IPS-20b (cell line): ENCODE measurements at regions not wholly inside any gene's neighbourhood (a gene's known extent, or its start where the extent isn't known, plus 50 kb on each side); places are given as distances from the start of the nearest gene placed in this dataset.

Experiments
- H3K27ac ChIP-seq: one replicate; pipeline ENCODE4 v1.5.1; 2013; ENCODE audit warnings: low read length
- H3K27me3 ChIP-seq: 2 replicates; pipeline ENCODE4 v1.6.1; 2013; ENCODE audit warnings: mild to moderate bottlenecking, low read length, inconsistent platforms; ENCODE audit not compliant: insufficient read depth
- H3K36me3 ChIP-seq: 2 replicates; pipeline ENCODE4 v1.6.1; 2013; ENCODE audit warnings: low read depth, mild to moderate bottlenecking, inconsistent platforms, low read length, moderate library complexity; ENCODE audit not compliant: insufficient read depth
- H3K4me1 ChIP-seq: 2 replicates; pipeline ENCODE4 v1.6.1; 2013; ENCODE audit warnings: mild to moderate bottlenecking, control low read depth, inconsistent platforms, low read length, moderate library complexity; ENCODE audit not compliant: insufficient read depth
- H3K4me3 ChIP-seq: 2 replicates; pipeline ENCODE4 v1.5.1; 2013; ENCODE audit warnings: mild to moderate bottlenecking, low read length, inconsistent platforms
- H3K9ac ChIP-seq: 2 replicates; pipeline ENCODE4 v1.6.1; 2013; ENCODE audit warnings: low read depth, mild to moderate bottlenecking, inconsistent platforms, low read length, moderate library complexity
- H3K9me3 ChIP-seq: 2 replicates; pipeline ENCODE4 v1.6.1; 2013; ENCODE audit warnings: mild to moderate bottlenecking, low read depth, low read length, inconsistent platforms; ENCODE audit not compliant: insufficient read depth

DNA sequence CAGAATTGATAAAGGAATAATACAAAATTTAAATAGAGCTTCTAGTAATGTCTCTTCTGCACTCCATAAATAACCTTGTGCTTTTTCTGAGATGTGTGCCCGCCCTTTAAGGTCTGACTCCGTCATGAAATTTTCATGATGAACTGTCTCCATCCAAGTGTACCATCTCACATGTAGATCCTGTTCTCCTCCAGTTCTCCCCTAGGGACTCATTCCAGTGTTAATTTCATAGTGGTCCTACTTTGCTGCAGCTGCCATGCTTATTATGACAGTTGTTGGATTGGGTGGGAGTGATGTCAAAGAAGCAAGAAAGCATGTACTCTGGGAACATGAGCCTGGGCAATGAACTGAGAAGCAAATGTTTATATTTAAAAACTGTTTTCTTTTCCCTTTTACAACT, 442.5 kb upstream of the PDE3A start:
- Histone ChIP-seq H3K4me1 (peaks cover 6% of the 10 kb centered on the region; the same call in 1 of the 2 replicates), H3K9ac (no peak overlapping the region), H3K9me3 (no peaks in the 10 kb centered on the region), H3K4me3 (no peak overlapping the region), H3K27ac (no peak overlapping the region), H3K36me3 (no peaks in the 10 kb centered on the region), H3K27me3 (no peaks in the 10 kb centered on the region)

GRCh38 chr12:19926266-19926665, 442.1 kb upstream of the PDE3A start:
- H3K27ac ChIP-seq, result no peak overlapping the region
- no peaks in the 10 kb centered on the region for H3K9me3 ChIP-seq
- no peaks in the 10 kb centered on the region for H3K36me3 ChIP-seq
- H3K4me3 ChIP-seq, result no peak overlapping the region
- H3K4me1 ChIP-seq, result peaks cover 6% of the 10 kb centered on the region; the same call in 1 of the 2 replicates
- no peaks in the 10 kb centered on the region for H3K27me3 ChIP-seq
- H3K9ac ChIP-seq, result no peak overlapping the region

GRCh38 chr12:19927661-19928060, 440.7 kb upstream of the PDE3A start:
- H3K4me3 ChIP-seq, result no peak overlapping the region
- H3K27ac ChIP-seq, result no peak overlapping the region

DNA sequence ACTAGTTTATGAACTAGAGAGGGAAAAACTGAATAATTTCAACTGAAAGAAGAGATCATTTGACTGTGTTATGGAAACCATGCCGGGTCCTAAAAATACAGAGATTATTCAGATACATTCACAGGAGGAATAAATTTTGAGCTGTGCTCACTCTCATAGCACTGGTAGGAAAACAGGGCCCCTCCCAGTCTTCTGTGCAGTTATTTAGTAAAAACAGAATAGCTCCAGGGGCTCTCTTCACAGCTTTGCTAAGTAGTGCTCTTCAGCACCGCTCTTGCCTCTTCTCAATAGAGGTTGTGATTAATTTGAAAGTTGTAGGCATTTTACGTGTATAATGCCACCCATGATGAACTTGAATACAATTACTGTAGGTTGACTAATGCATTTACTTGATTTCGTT, 435.9 kb upstream of the PDE3A start:
- Histone ChIP-seq H3K36me3 (no peaks in the 10 kb centered on the region), H3K4me3 (no peak overlapping the region), H3K27me3 (no peaks in the 10 kb centered on the region), H3K9me3 (no peaks in the 10 kb centered on the region), H3K9ac (no peak overlapping the region), H3K27ac (no peak overlapping the region), H3K4me1 (no peaks in the 10 kb centered on the region)

More at GRCh38 chr12:19927661-19928060, 440.7 kb upstream of the PDE3A start:
- H3K27me3 ChIP-seq, result no peaks in the 10 kb centered on the region
- peaks cover 6% of the 10 kb centered on the region; the same call in 1 of the 2 replicates for H3K4me1 ChIP-seq
- H3K9me3 ChIP-seq, result no peaks in the 10 kb centered on the region
- H3K9ac ChIP-seq, result no peak overlapping the region
- no peaks in the 10 kb centered on the region for H3K36me3 ChIP-seq

GRCh38 chr12:19933924-19934323, 434.4 kb upstream of the PDE3A start:
- no peaks in the 10 kb centered on the region for H3K27me3 ChIP-seq
- no peak overlapping the region for H3K9ac ChIP-seq
- H3K4me1 ChIP-seq, result no peaks in the 10 kb centered on the region
- no peaks in the 10 kb centered on the region for H3K36me3 ChIP-seq
- H3K27ac ChIP-seq, result no peak overlapping the region
- H3K4me3 ChIP-seq, result no peak overlapping the region
- H3K9me3 ChIP-seq, result no peaks in the 10 kb centered on the region

- Histone ChIP-seq H3K27ac (no peak overlapping the region), H3K9ac (no peak overlapping the region), H3K27me3 (no peaks in the 10 kb centered on the region), H3K36me3 (no peaks in the 10 kb centered on the region), H3K4me1 (no peaks in the 10 kb centered on the region), H3K9me3 (no peaks in the 10 kb centered on the region), H3K4me3 (no peak overlapping the region)
Observed at GRCh38 chr12:19937161-19937560, 431.2 kb upstream of the PDE3A start.

- no peaks in the 10 kb centered on the region for H3K27me3 ChIP-seq
- H3K36me3 ChIP-seq, result no peaks in the 10 kb centered on the region
- H3K9me3 ChIP-seq, result no peaks in the 10 kb centered on the region
- no peak overlapping the region for H3K27ac ChIP-seq
- no peak overlapping the region for H3K9ac ChIP-seq
- no peak overlapping the region for H3K4me3 ChIP-seq
- no peaks in the 10 kb centered on the region for H3K4me1 ChIP-seq
Observed at GRCh38 chr12:19938031-19938430, 430.3 kb upstream of the PDE3A start.

- Histone ChIP-seq H3K9ac (no peak overlapping the region), H3K27ac (no peak overlapping the region), H3K9me3 (no peaks in the 10 kb centered on the region)
Observed at GRCh38 chr12:19938491-19938890, 429.8 kb upstream of the PDE3A start.

DNA sequence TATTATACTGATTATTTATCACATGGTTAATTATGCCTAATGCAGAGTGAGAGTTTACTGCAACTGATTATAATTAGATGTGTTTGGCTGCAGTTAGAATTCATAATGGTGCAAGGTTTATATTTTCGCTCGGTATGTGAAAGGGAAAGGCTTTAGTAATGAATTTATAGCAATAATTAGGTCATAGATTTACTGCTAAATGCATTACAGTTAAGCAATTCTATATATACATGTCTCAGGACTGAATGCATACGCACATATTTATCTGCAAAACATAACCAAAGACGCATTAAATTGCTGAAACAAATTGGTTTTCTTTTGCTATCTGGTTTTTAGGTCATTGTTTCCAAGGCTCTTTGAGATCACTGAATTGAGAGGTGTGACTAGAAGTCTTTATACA, 428.1 kb upstream of the PDE3A start:
- H3K9me3 ChIP-seq, result no peaks in the 10 kb centered on the region
- H3K27me3 ChIP-seq, result no peaks in the 10 kb centered on the region
- no peaks in the 10 kb centered on the region for H3K36me3 ChIP-seq
- H3K4me1 ChIP-seq, result no peaks in the 10 kb centered on the region; the same call in 1 of the 2 replicates
- H3K9ac ChIP-seq, result no peak overlapping the region
- H3K4me3 ChIP-seq, result no peak overlapping the region
- H3K27ac ChIP-seq, result no peak overlapping the region

More at GRCh38 chr12:19938491-19938890, 429.8 kb upstream of the PDE3A start:
- H3K27me3 ChIP-seq, result no peaks in the 10 kb centered on the region
- no peaks in the 10 kb centered on the region for H3K4me1 ChIP-seq
- no peaks in the 10 kb centered on the region for H3K36me3 ChIP-seq
- no peak overlapping the region for H3K4me3 ChIP-seq

DNA sequence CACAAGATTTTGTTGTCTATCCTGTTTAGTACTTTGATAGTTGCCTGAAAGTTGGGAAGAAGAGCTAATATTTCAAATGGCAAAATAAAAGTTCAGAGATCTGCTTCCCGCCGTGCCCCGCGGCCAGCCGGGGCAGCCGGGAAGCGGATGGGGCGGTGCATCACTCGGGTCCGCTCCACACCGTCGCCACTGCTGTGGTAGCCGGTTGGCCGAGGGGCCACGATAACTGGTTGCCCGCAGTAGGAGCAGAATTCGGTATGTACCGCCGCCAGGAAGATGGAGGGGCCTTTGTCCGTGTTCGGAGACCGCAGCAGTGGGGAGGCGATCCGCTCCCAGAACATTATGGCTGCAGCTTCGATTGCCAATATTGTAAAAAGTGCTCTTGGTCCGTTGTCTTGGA, 427.2 kb upstream of the PDE3A start:
- Histone ChIP-seq H3K4me1 (no peaks in the 10 kb centered on the region; the same call in 1 of the 2 replicates), H3K36me3 (no peaks in the 10 kb centered on the region), H3K27ac (no peak overlapping the region), H3K9me3 (no peaks in the 10 kb centered on the region), H3K4me3 (no peak overlapping the region), H3K27me3 (no peaks in the 10 kb centered on the region), H3K9ac (no peak overlapping the region)

DNA sequence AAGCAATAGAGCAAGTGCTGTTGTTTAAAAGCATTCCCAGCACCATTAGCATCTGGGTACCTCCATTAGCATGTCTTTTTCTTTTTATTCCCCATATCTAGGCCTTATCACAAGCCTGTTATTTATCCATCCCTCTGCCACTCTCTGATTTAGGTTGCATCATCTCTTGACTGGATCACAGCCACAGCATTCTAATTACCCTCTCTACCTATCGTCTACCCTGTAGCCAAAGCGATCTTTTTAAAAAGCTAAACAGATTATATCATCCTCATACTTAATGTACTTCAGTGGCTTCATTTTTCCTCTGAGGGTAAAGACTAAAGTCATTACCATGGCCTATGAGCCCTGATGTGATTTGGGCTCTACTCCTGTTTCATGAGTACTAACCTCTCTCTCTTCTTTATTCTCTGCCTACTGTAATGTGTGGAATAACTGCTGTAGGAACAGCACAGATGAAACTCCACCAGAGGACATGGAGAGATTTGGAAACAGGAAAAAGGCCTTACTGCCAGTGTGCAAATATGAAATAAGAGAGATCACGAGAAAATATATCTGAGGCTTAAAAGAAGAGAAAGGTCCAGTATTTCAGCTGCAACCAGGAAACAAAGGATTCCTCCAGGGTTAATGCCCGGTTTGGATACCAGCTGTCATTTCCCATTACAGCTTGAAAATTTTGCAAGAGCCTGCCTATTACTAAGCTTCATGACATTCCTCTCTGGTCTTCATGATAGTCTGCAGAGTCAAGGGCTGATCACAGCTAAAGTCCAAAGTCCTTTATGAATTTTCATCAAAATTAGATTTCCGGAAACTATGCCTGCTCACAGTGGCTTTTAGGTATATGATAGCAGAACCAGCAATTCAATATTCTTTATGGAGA, 422.5 kb upstream of the PDE3A start:
- no peaks in the 10 kb centered on the region for H3K9me3 ChIP-seq
- H3K4me3 ChIP-seq, result no peak overlapping the region
- no peak overlapping the region for H3K9ac ChIP-seq
- no peaks in the 10 kb centered on the region for H3K36me3 ChIP-seq
- H3K27ac ChIP-seq, result no peak overlapping the region
- H3K27me3 ChIP-seq, result no peaks in the 10 kb centered on the region
- no peaks in the 10 kb centered on the region; the same call in 1 of the 2 replicates for H3K4me1 ChIP-seq

DNA sequence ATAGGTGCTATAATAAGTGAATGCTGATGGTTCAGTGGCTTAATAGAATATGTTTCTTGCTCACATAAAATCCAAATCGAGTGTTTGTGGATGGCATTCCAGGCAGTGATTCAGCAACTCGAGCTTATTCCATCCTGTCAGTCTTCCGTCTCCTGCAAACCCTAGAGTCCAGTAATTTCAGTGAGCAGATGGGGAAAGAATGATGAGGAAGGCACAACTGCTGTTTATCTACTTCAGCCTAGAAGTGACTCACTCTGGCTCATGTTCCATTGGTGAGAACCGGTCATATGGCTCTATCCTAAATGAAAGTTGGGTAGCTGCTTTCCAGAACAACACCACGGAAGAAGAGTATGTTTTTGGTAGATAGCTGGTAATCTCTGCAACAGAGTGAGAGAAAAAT, 421.8 kb upstream of the PDE3A start:
- Histone ChIP-seq H3K4me1 (no peaks in the 10 kb centered on the region; the same call in 1 of the 2 replicates), H3K9me3 (no peaks in the 10 kb centered on the region), H3K9ac (no peak overlapping the region), H3K4me3 (no peak overlapping the region), H3K27me3 (no peaks in the 10 kb centered on the region), H3K27ac (no peak overlapping the region), H3K36me3 (no peaks in the 10 kb centered on the region)
